Thyroid gland (tissue), 4 donors: ENCODE measurements at regions not wholly inside any gene's neighbourhood (a gene's known extent, or its start where the extent isn't known, plus 50 kb on each side); places are given as distances from the start of the nearest gene placed in this dataset.

Experiments used
- POLR2A ChIP-seq, 2 donors: fragments of 450-650 bp; IDR thresholded peaks; one replicate each; pipeline ENCODE4 v1.6.1; 2017; ENCODE audit warnings: antibody characterized with exemption in 2 of 2, mild to moderate bottlenecking in 2 of 2, moderate library complexity in 1 of 2
- TF ChIP-seq, protein P1 (sequence below), 6 experiments: fragments of 200-600 bp in 3 of 6; fragments of 450-650 bp in 3 of 6; sonication (generic) in 3 of 6; IDR thresholded peaks; one replicate each; pipeline ENCODE4 v1.5.1; 2016 to 2019; ENCODE audit warnings: antibody characterized with exemption in 6 of 6, mild to moderate bottlenecking in 2 of 6, inconsistent platforms in 1 of 6, moderate library complexity in 1 of 6

- TF ChIP-seq, protein P1, sequence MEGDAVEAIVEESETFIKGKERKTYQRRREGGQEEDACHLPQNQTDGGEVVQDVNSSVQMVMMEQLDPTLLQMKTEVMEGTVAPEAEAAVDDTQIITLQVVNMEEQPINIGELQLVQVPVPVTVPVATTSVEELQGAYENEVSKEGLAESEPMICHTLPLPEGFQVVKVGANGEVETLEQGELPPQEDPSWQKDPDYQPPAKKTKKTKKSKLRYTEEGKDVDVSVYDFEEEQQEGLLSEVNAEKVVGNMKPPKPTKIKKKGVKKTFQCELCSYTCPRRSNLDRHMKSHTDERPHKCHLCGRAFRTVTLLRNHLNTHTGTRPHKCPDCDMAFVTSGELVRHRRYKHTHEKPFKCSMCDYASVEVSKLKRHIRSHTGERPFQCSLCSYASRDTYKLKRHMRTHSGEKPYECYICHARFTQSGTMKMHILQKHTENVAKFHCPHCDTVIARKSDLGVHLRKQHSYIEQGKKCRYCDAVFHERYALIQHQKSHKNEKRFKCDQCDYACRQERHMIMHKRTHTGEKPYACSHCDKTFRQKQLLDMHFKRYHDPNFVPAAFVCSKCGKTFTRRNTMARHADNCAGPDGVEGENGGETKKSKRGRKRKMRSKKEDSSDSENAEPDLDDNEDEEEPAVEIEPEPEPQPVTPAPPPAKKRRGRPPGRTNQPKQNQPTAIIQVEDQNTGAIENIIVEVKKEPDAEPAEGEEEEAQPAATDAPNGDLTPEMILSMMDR (IDR thresholded peaks at IDR 0.05): no peak
- TF ChIP-seq POLR2A (IDR thresholded peaks at IDR 0.05): no peak
Measured at GRCh38 chr4:42824278-42824977, 68.1 kb upstream of the GRXCR1 start.
